K562 (cell line): ENCODE measurements at regions not wholly inside any gene's neighbourhood (a gene's known extent, or its start where the extent isn't known, plus 50 kb on each side); places are given as distances from the start of the nearest gene placed in this dataset.

Experiments used
- ATAC-seq: fragments of 200-7000 bp; cut with Tn5 transposase; 3 replicates; pipeline ENCODE4 v1.9.1; 2020; ENCODE audit warnings: moderate library complexity
- BruUV-seq: library from RNA; stranded (reverse); fragments of 400-500 nt; replicated peaks from 2 replicates; lab custom pipeline; 2021; lab: Mats Ljungman, UMichigan
- CTCF ChIA-PET: fragments of 300-600 bp; formaldehyde crosslinking; extraction: SDS; loops from one replicate; lab custom pipeline; 2021; ENCODE audit warnings: low intra/inter-chr PET ratio; lab: Yijun Ruan, JAX
- POLR2A ChIA-PET: fragments of 300-600, 350-650 bp; sonication (Branson Sonifier 250); formaldehyde crosslinking; extraction: SDS; loops from one replicate; lab custom pipeline; 2021; ENCODE audit warnings: antibody characterized with exemption, inconsistent platforms; lab: Yijun Ruan, JAX
- DNase-seq, 4 experiments: peaks; one replicate each; pipeline versions ENCODE4 v3.0.0 to v3.0.0-alpha.2; 2011 to 2018; ENCODE audit warnings: low spot score in 3 of 4, mixed read lengths in 3 of 4; ENCODE audit errors: extremely low read depth in 1 of 4
- FAIRE-seq: peaks from 2 replicates; lab custom pipeline; 2011; peaks lifted over from hg19 to GRCh38; lab: Jason Lieb, UNC
- H2AFZ ChIP-seq: 2 replicates; pipeline ENCODE4 v1.6.0; 2011; ENCODE audit warnings: low read depth, low read length, control low read depth, inconsistent platforms
- H3K27ac ChIP-seq: fragments of 200-600 bp; 3 replicates; pipeline ENCODE4 v1.8.0; 2011; ENCODE audit warnings: low read depth, mild to moderate bottlenecking, control low read depth, inconsistent platforms, low read length, moderate library complexity, mixed read lengths; ENCODE audit errors: extremely low read depth
- H3K27me3 ChIP-seq, 2 experiments: fragments of 300-600 bp in 1 of 2; 2 replicates in 1 of 2; 3 replicates in 1 of 2; pipeline versions ENCODE4 v1.6.0 to v1.8.0; 2011; ENCODE audit warnings: inconsistent platforms in 2 of 2, low read length in 2 of 2, mild to moderate bottlenecking in 1 of 2, mixed read lengths in 1 of 2, moderate library complexity in 1 of 2; ENCODE audit not compliant: control insufficient read depth in 2 of 2, insufficient read depth in 2 of 2
- H3K36me3 ChIP-seq: fragments of 300-600 bp; 3 replicates; pipeline ENCODE4 v1.8.0; 2011; ENCODE audit warnings: mild to moderate bottlenecking, low read length, inconsistent platforms; ENCODE audit not compliant: control insufficient read depth, insufficient read depth
- H3K4me1 ChIP-seq, 2 experiments: fragments of 200-600 bp in 1 of 2; replicated peaks in 1 of 2; 2 replicates in 1 of 2; 3 replicates in 1 of 2; pipeline versions ENCODE4 v1.5.1 to v1.8.0; 2011; ENCODE audit warnings: inconsistent platforms in 2 of 2, low read length in 2 of 2, mild to moderate bottlenecking in 1 of 2, mixed read lengths in 1 of 2, moderate library complexity in 1 of 2; ENCODE audit not compliant: control insufficient read depth in 2 of 2, insufficient read depth in 2 of 2
- H3K4me2 ChIP-seq: 2 replicates; pipeline ENCODE4 v1.6.1; 2011; ENCODE audit warnings: low read length, control low read depth, inconsistent platforms, mixed read lengths; ENCODE audit not compliant: insufficient read depth
- H3K4me3 ChIP-seq: fragments of 200-600 bp; sonication (generic), shearing (Covaris generic); 2 replicates; pipeline ENCODE4 v1.5.1; 2016; ENCODE audit warnings: control low read depth, inconsistent platforms
- H3K79me2 ChIP-seq: fragments of 200-600 bp; 3 replicates; pipeline ENCODE4 v1.8.0; 2011; ENCODE audit warnings: low read length, inconsistent platforms; ENCODE audit not compliant: control insufficient read depth, insufficient read depth
- H3K9ac ChIP-seq, 2 experiments: 2 replicates each; pipeline versions ENCODE4 v1.6.0 to v1.6.1; 2011; ENCODE audit warnings: low read depth in 2 of 2, low read length in 2 of 2, control low read depth in 1 of 2, inconsistent platforms in 1 of 2, mild to moderate bottlenecking in 1 of 2, mixed read lengths in 1 of 2; ENCODE audit not compliant: insufficient read depth in 1 of 2
- H3K9me1 ChIP-seq: one replicate; pipeline ENCODE4 v1.6.0; 2011; ENCODE audit warnings: inconsistent platforms, mild to moderate bottlenecking, low read length, moderate library complexity; ENCODE audit not compliant: control insufficient read depth, insufficient read depth
- H3K9me3 ChIP-seq: replicated peaks from 2 replicates; pipeline ENCODE4 v1.5.1; 2011; ENCODE audit warnings: low read depth, low read length, inconsistent platforms; ENCODE audit not compliant: control insufficient read depth, insufficient read depth
- H4K20me1 ChIP-seq: replicated peaks from 2 replicates; pipeline ENCODE4 v1.6.1; 2011; ENCODE audit warnings: low read length, inconsistent platforms, mixed read lengths; ENCODE audit not compliant: control insufficient read depth, insufficient read depth
- ATF6 ChIP-seq: sonication (generic); formaldehyde crosslinking; IDR thresholded peaks from 2 replicates; pipeline ENCODE4 v1.4.0; 2020; ENCODE audit warnings: mild to moderate bottlenecking, missing genetic modification reagents
- CTCF ChIP-seq, 3 experiments: IDR thresholded peaks in 2 of 3; conservative IDR thresholded peaks in 1 of 3; 2 replicates each; pipeline ENCODE4 v1.5.1; 2011 to 2012; ENCODE audit warnings: low read length in 3 of 3, mild to moderate bottlenecking in 3 of 3, control low read depth in 2 of 3, improper control_type of control experiment in 1 of 3, inconsistent platforms in 1 of 3, low read depth in 1 of 3, mixed read lengths in 1 of 3, moderate library complexity in 1 of 3; ENCODE audit not compliant: insufficient read depth in 2 of 3
- DDX20 ChIP-seq: fragments of 450-650 bp; IDR thresholded peaks from 2 replicates; pipeline ENCODE4 v1.6.1; 2016; ENCODE audit warnings: missing genetic modification characterization, low read depth, mild to moderate bottlenecking, missing compliant biosample characterization, moderate library complexity
- E2F8 ChIP-seq: fragments of 450-650 bp; IDR thresholded peaks from 2 replicates; pipeline ENCODE4 v1.7.1; 2018; ENCODE audit warnings: mild to moderate bottlenecking, low read depth; ENCODE audit not compliant: partially characterized antibody
- GTF2E2 ChIP-seq: fragments of 200-800 bp; sonication (Bioruptor generic); IDR thresholded peaks from 2 replicates; pipeline ENCODE4 v1.6.1; 2016; ENCODE audit warnings: missing genetic modification characterization, missing compliant biosample characterization
- IFI16 ChIP-seq: fragments of 250-450 bp; sonication (Bioruptor Pico); IDR thresholded peaks from 2 replicates; pipeline ENCODE4 v2.1.2; 2022; ENCODE audit warnings: mild to moderate bottlenecking, inconsistent platforms
- NR3C1 ChIP-seq: sonication (generic); formaldehyde crosslinking; IDR thresholded peaks from 2 replicates; pipeline ENCODE4 v1.8.1; 2022; ENCODE audit warnings: missing genetic modification reagents
- SIX5 ChIP-seq, 2 experiments: IDR thresholded peaks; 2 replicates each; pipeline ENCODE4 v1.6.1; 2011; ENCODE audit warnings: low read length in 2 of 2, borderline replicate concordance in 1 of 2, low read depth in 1 of 2, mild to moderate bottlenecking in 1 of 2, moderate library complexity in 1 of 2; ENCODE audit not compliant: insufficient read depth in 1 of 2
- SUPT5H ChIP-seq: fragments of 450-650 bp; IDR thresholded peaks from 2 replicates; pipeline ENCODE4 v1.6.1; 2016
- TBL1XR1 ChIP-seq, 2 experiments: IDR thresholded peaks; 2 replicates each; pipeline ENCODE4 v1.6.1; 2012; ENCODE audit warnings: improper control_type of control experiment in 2 of 2, low read length in 2 of 2, mild to moderate bottlenecking in 1 of 2
- ZNF12 ChIP-seq: sonication (generic); formaldehyde crosslinking; IDR thresholded peaks from 2 replicates; pipeline ENCODE4 v1.4.0; 2020; ENCODE audit warnings: mild to moderate bottlenecking, missing genetic modification reagents
- ZNF165 ChIP-seq: fragments of 250-450 bp; sonication (Bioruptor Pico); IDR thresholded peaks from 2 replicates; pipeline ENCODE4 v1.4.0; 2020; ENCODE audit warnings: borderline replicate concordance
- WGBS: fragments of 100-300 bp; shearing (Covaris generic); methylation state at CpG from one replicate; pipeline ENCODE4 v1.1.6; 2016; ENCODE audit warnings: low coverage, mixed read lengths; ENCODE audit not compliant: insufficient coverage; ENCODE audit errors: missing lambda C conversion rate; 5-methylcytosine and 5-hydroxymethylcytosine counted together
- in situ Hi-C: fragments of 300-500 bp; cut with MboI; formaldehyde crosslinking; loops from 4 replicates; pipeline ENCODE4 v1.15.0; 2018; ENCODE audit warnings: inconsistent platforms, mixed read lengths
- intact Hi-C: fragments of 100-400 bp; cut with micrococcal nuclease; formaldehyde crosslinking; loops from 2 replicates; pipeline ENCODE4 v1.14.2; 2022

GRCh38 chr1:101407505-101408211, 170.8 kb downstream of the S1PR1 start:
- ATAC-seq (no peak), FAIRE-seq (no peak), DNase-seq (no peak)
- Histone ChIP-seq H3K27ac (no peak overlapping the region), H3K4me3 (no peak overlapping the region), H3K9me1 (no peaks in the 10 kb centered on the region), H3K27me3 (no peaks in the 10 kb centered on the region), H3K9me3 (no peaks in the 10 kb centered on the region), H3K36me3 (no peaks in the 10 kb centered on the region), H3K9ac (no peak overlapping the region), H3K79me2 (no peaks in the 10 kb centered on the region), H2AFZ (no peak overlapping the region), H3K4me2 (no peak overlapping the region), H4K20me1 (no peaks in the 10 kb centered on the region), H3K4me1 (no peaks in the 10 kb centered on the region)
- WGBS, result 0% methylated on average over 2 of the region's 2 CpGs
- intact Hi-C loops (no loop called here), in situ Hi-C loops (no loop called here)
- BruUV-seq, result no TSS peak
- ChIA-PET POLR2A (no interaction called here), CTCF (no interaction called here)
- TF ChIP-seq NR3C1 (CRISPR knock-in tag), result no peak
- no peak for TF ChIP-seq GTF2E2 (tag)
- no peak for TF ChIP-seq CTCF (IDR thresholded peaks at IDR 0.05 in 2 of 3, conservative IDR thresholded peaks at IDR 0.05 in 1 of 3; ENCODE audit: insufficient read depth in 2 of 3, low read depth in 1 of 3, low read length in 3 of 3)
- TF ChIP-seq TBL1XR1 (IDR thresholded peaks at IDR 0.05; ENCODE audit: low read length in 2 of 2), result no peak
- TF ChIP-seq IFI16 (CRISPR knock-in tag), result no peak
- TF ChIP-seq ZNF12 (CRISPR knock-in tag), result no peak
- TF ChIP-seq ZNF165 (CRISPR knock-in tag), result no peak
- TF ChIP-seq DDX20 (tag), result no peak
- no peak for TF ChIP-seq SUPT5H
- no peak for TF ChIP-seq E2F8
- TF ChIP-seq ATF6 (CRISPR knock-in tag), result no peak
- TF ChIP-seq SIX5 (IDR thresholded peaks at IDR 0.05; ENCODE audit: borderline replicate concordance in 1 of 2, insufficient read depth in 1 of 2, low read depth in 1 of 2, low read length in 2 of 2), result no peak
